ENCODE measurements at regions not wholly inside any gene's neighbourhood (a gene's known extent, or its start where the extent isn't known, plus 50 kb on each side); places are given as distances from the start of the nearest gene placed in this dataset.

- H4K20me1 ChIP-seq (ENCODE audit: low read length) = no peaks in the 10 kb centered on the region
- BruUV-seq (replicated peaks) = no TSS peak
- H3K9ac ChIP-seq (ENCODE audit: low read length) = no peak overlapping the region
- H3F3A ChIP-seq (ENCODE audit: low read length, unreplicated experiment) = no peaks in the 10 kb centered on the region
- no peaks in the 10 kb centered on the region for H3K36me3 ChIP-seq (ENCODE audit: low read depth, low read length)
- H3K4me3 ChIP-seq (ENCODE audit: low read length) = no peak overlapping the region
- ChIA-PET POLR2A (ENCODE audit: unreplicated experiment) (no interaction called here), CTCF (no interaction called here)
- TF ChIP-seq CTCF (conservative IDR thresholded peaks at IDR 0.05; ENCODE audit: low read depth, low read length) = no peak
- no peak for TF ChIP-seq EZH2 (IDR thresholded peaks at IDR 0.05; ENCODE audit: low read length, unreplicated experiment)
- no peak for TF ChIP-seq EZH2phosphoT487 (IDR thresholded peaks at IDR 0.05; ENCODE audit: borderline replicate concordance, low read length)
- H3K27ac ChIP-seq (ENCODE audit: low read length) = no peak overlapping the region
- ATAC-seq (no peak), DNase-seq (no peak)
- peaks cover 41% of the 10 kb centered on the region; the same call in 1 of the 2 replicates for H3K27me3 ChIP-seq (ENCODE audit: low read length)
- intact Hi-C loops (cut with micrococcal nuclease) = loop anchor here (10.0 kb wide), 1 partner anchor 181 kb away; no protein-coding TSS in a partner anchor
- H3K4me1 ChIP-seq (ENCODE audit: insufficient read depth, low read length) = peaks cover 11% of the 10 kb centered on the region
- H3K9me2 ChIP-seq (replicated peaks; ENCODE audit: low read length) = no peaks in the 10 kb centered on the region
- H2AFZ ChIP-seq (ENCODE audit: low read length) = no peak overlapping the region
- H3K79me2 ChIP-seq (ENCODE audit: low read length) = no peaks in the 10 kb centered on the region
- H3K4me2 ChIP-seq (ENCODE audit: low read length) = no peak overlapping the region
- H3K9me3 ChIP-seq (ENCODE audit: low read length) = no peaks in the 10 kb centered on the region
Observed at GRCh38 chr11:95365348-95365747, 134.3 kb upstream of the SESN3 start.

- H3K9me2 ChIP-seq (replicated peaks; ENCODE audit: low read length) = no peaks in the 10 kb centered on the region
- no peaks in the 10 kb centered on the region for H3K36me3 ChIP-seq (ENCODE audit: low read depth, low read length)
- no peaks in the 10 kb centered on the region for H3K79me2 ChIP-seq (ENCODE audit: low read length)
- H3K4me2 ChIP-seq (ENCODE audit: low read length) = peak overlapping the region; percentile 12
- DNase-seq (peak; percentile 73), ATAC-seq (peak; percentile 98)
- TF ChIP-seq EZH2 (IDR thresholded peaks at IDR 0.05; ENCODE audit: low read length, unreplicated experiment) (no peak), EZH2phosphoT487 (IDR thresholded peaks at IDR 0.05; ENCODE audit: borderline replicate concordance, low read length) (no peak), CTCF (conservative IDR thresholded peaks at IDR 0.05; ENCODE audit: low read depth, low read length) (no peak)
- CTCF ChIA-PET = no interaction called here
- no peak overlapping the region for H3K27ac ChIP-seq (ENCODE audit: low read length)
- intact Hi-C loops (cut with micrococcal nuclease) = loop anchor here (10.0 kb wide), 1 partner anchor 180 kb away; no protein-coding TSS in a partner anchor
- H4K20me1 ChIP-seq (ENCODE audit: low read length) = no peaks in the 10 kb centered on the region
- no peak overlapping the region for H2AFZ ChIP-seq (ENCODE audit: low read length)
- no peaks in the 10 kb centered on the region for H3F3A ChIP-seq (ENCODE audit: low read length, unreplicated experiment)
- no peaks in the 10 kb centered on the region for H3K9me3 ChIP-seq (ENCODE audit: low read length)
- H3K4me1 ChIP-seq (ENCODE audit: insufficient read depth, low read length) = peaks cover 11% of the 10 kb centered on the region
- no peak overlapping the region for H3K4me3 ChIP-seq (ENCODE audit: low read length)
- H3K27me3 ChIP-seq (ENCODE audit: low read length) = peaks cover 35% of the 10 kb centered on the region; the same call in 1 of the 2 replicates
- POLR2A ChIA-PET (ENCODE audit: unreplicated experiment) = no interaction called here
- BruUV-seq (replicated peaks) = no TSS peak
- no peak overlapping the region for H3K9ac ChIP-seq (ENCODE audit: low read length)
Observed at GRCh38 chr11:95364324-95365295, 133.6 kb upstream of the SESN3 start.

GRCh38 chr11:95363708-95364107, 132.7 kb upstream of the SESN3 start:
- Histone ChIP-seq H3F3A (ENCODE audit: low read length, unreplicated experiment) (no peaks in the 10 kb centered on the region), H3K36me3 (ENCODE audit: low read depth, low read length) (no peaks in the 10 kb centered on the region), H3K27ac (ENCODE audit: low read length) (no peak overlapping the region), H2AFZ (ENCODE audit: low read length) (no peak overlapping the region), H3K9ac (ENCODE audit: low read length) (no peak overlapping the region), H3K9me2 (replicated peaks; ENCODE audit: low read length) (no peaks in the 10 kb centered on the region), H3K9me3 (ENCODE audit: low read length) (no peaks in the 10 kb centered on the region), H3K27me3 (ENCODE audit: low read length) (peaks cover 36% of the 10 kb centered on the region), H3K79me2 (ENCODE audit: low read length) (no peaks in the 10 kb centered on the region), H3K4me2 (ENCODE audit: low read length) (no peak overlapping the region), H3K4me1 (ENCODE audit: insufficient read depth, low read length) (peaks cover 11% of the 10 kb centered on the region), H4K20me1 (ENCODE audit: low read length) (no peaks in the 10 kb centered on the region), H3K4me3 (ENCODE audit: low read length) (no peak overlapping the region)
- DNase-seq (no peak), ATAC-seq (no peak)
- intact Hi-C loops (cut with micrococcal nuclease) = loop anchor here (10.0 kb wide), 1 partner anchor 179 kb away; no protein-coding TSS in a partner anchor
- no TSS peak for BruUV-seq (replicated peaks)
- ChIA-PET CTCF (no interaction called here), POLR2A (ENCODE audit: unreplicated experiment) (no interaction called here)
- TF ChIP-seq EZH2 (IDR thresholded peaks at IDR 0.05; ENCODE audit: low read length, unreplicated experiment) = no peak
- TF ChIP-seq CTCF (conservative IDR thresholded peaks at IDR 0.05; ENCODE audit: low read depth, low read length) = no peak
- no peak for TF ChIP-seq EZH2phosphoT487 (IDR thresholded peaks at IDR 0.05; ENCODE audit: borderline replicate concordance, low read length)
